Kidney epithelial cell (primary cell): ENCODE measurements at regions not wholly inside any gene's neighbourhood (a gene's known extent, or its start where the extent isn't known, plus 50 kb on each side); places are given as distances from the start of the nearest gene placed in this dataset.

Experiments
- DNase-seq: peaks from one replicate; pipeline ENCODE4 v3.0.0-alpha.2; 2010; ENCODE audit warnings: low read depth
- H3K27me3 ChIP-seq: 2 replicates; pipeline ENCODE4 v1.6.0; 2011; ENCODE audit warnings: low read length; ENCODE audit not compliant: control insufficient read depth, insufficient read depth
- H3K36me3 ChIP-seq: 2 replicates; pipeline ENCODE4 v1.5.1; 2011; ENCODE audit warnings: low read length; ENCODE audit not compliant: control insufficient read depth, insufficient read depth
- H3K4me3 ChIP-seq: 2 replicates; pipeline ENCODE4 v1.5.1; 2011; ENCODE audit warnings: low read depth, mild to moderate bottlenecking, control low read depth, low read length
- CTCF ChIP-seq: IDR thresholded peaks from 2 replicates; pipeline ENCODE4 v1.5.1; 2011; ENCODE audit warnings: mild to moderate bottlenecking, moderate library complexity, low read length, control low read depth, inconsistent platforms; ENCODE audit not compliant: insufficient read depth, poor library complexity, severe bottlenecking

- no peak for TF ChIP-seq CTCF
- Histone ChIP-seq H3K36me3 (no peaks in the 10 kb centered on the region), H3K4me3 (no peak overlapping the region), H3K27me3 (no peaks in the 10 kb centered on the region)
- DNase-seq: peak; percentile 82
These were observed 90.0 kb upstream of the TAF1B start for GRCh38 chr2:9753276-9753600.

- H3K4me3 ChIP-seq: no peak overlapping the region
- no peak for DNase-seq
These were observed 89.4 kb upstream of the TAF1B start for GRCh38 chr2:9753665-9754531.

GRCh38 chr2:9754532-9754887, 88.8 kb upstream of the TAF1B start:
- no peak for TF ChIP-seq CTCF
- Histone ChIP-seq H3K27me3 (no peaks in the 10 kb centered on the region), H3K36me3 (no peaks in the 10 kb centered on the region), H3K4me3 (no peak overlapping the region)
- DNase-seq: no peak

More at GRCh38 chr2:9753665-9754531, 89.4 kb upstream of the TAF1B start:
- H3K27me3 ChIP-seq: no peaks in the 10 kb centered on the region
- no peaks in the 10 kb centered on the region for H3K36me3 ChIP-seq
- TF ChIP-seq CTCF: no peak

GRCh38 chr2:9755008-9755407, 88.3 kb upstream of the TAF1B start:
- Histone ChIP-seq H3K36me3 (no peaks in the 10 kb centered on the region), H3K4me3 (no peak overlapping the region), H3K27me3 (no peaks in the 10 kb centered on the region)
- TF ChIP-seq CTCF: no peak
- no peak for DNase-seq

- Histone ChIP-seq H3K4me3 (no peak overlapping the region), H3K36me3 (no peaks in the 10 kb centered on the region), H3K27me3 (no peaks in the 10 kb centered on the region)
- TF ChIP-seq CTCF: no peak
- no peak for DNase-seq
These were observed 87.6 kb upstream of the TAF1B start for GRCh38 chr2:9755638-9756037.

- Histone ChIP-seq H3K36me3 (no peaks in the 10 kb centered on the region), H3K27me3 (no peaks in the 10 kb centered on the region), H3K4me3 (no peak overlapping the region)
- no peak for TF ChIP-seq CTCF
- DNase-seq: no peak
These were observed 86.5 kb upstream of the TAF1B start for GRCh38 chr2:9756692-9757250.
